ENCODE measurements at regions not wholly inside any gene's neighbourhood (a gene's known extent, or its start where the extent isn't known, plus 50 kb on each side); places are given as distances from the start of the nearest gene placed in this dataset.
"Not testable (repeated sequence)": the region's sequence is repeated elsewhere in the genome, so short reads cannot be mapped to it uniquely, and the experiment has no call there.

- TF ChIP-seq POLR2A (IDR thresholded peaks at IDR 0.05; ENCODE audit: low read length); GATA1 (IDR thresholded peaks at IDR 0.05; ENCODE audit: low read depth, low read length): not testable (repeated sequence)
These were observed 1399.4 kb downstream of the GATA3 start for GRCh38 chr10:9453871-9454270.
